Common myeloid progenitor, CD34-positive (primary cell): ENCODE measurements at regions not wholly inside any gene's neighbourhood (a gene's known extent, or its start where the extent isn't known, plus 50 kb on each side); places are given as distances from the start of the nearest gene placed in this dataset.

Experiments used
- CTCF ChIA-PET: fragments of 350-600 bp; sonication (Branson Sonifier 250); formaldehyde crosslinking; loops from one replicate; lab custom pipeline; 2021; ENCODE audit warnings: antibody characterized with exemption; lab: Charles Lee
- POLR2A ChIA-PET: fragments of 350-600 bp; sonication (Branson Sonifier 250); formaldehyde crosslinking; loops from one replicate; lab custom pipeline; 2021; ENCODE audit warnings: antibody characterized with exemption; lab: Charles Lee
- DNase-seq, 3 donors: peaks; one replicate each; pipeline versions ENCODE4 v3.0.0 to v3.0.0-alpha.2; 2013
- H3K27ac ChIP-seq, 2 experiments: 1 replicate in 1 of 2; 2 replicates in 1 of 2; pipeline ENCODE4 v1.7.0; 2013; ENCODE audit warnings: inconsistent platforms in 2 of 2, low read length in 2 of 2, mild to moderate bottlenecking in 2 of 2, low read depth in 1 of 2, moderate library complexity in 1 of 2; ENCODE audit not compliant: severe bottlenecking in 2 of 2, insufficient read depth in 1 of 2, poor library complexity in 1 of 2
- H3K27me3 ChIP-seq, 5 experiments: replicated peaks in 2 of 5; 1 replicate in 3 of 5; 2 replicates in 2 of 5; pipeline versions ENCODE4 v1.6.1 to v1.7.0; 2013; ENCODE audit warnings: low read length in 4 of 5, mild to moderate bottlenecking in 2 of 5, moderate library complexity in 2 of 5, inconsistent platforms in 1 of 5; ENCODE audit not compliant: insufficient read depth in 5 of 5, control insufficient read depth in 4 of 5
- H3K36me3 ChIP-seq, 4 experiments: 1 replicate in 2 of 4; 2 replicates in 2 of 4; pipeline versions ENCODE4 v1.6.1 to v1.7.0; 2013; ENCODE audit warnings: low read length in 3 of 4, control low read depth in 1 of 4, mild to moderate bottlenecking in 1 of 4; ENCODE audit not compliant: control insufficient read depth in 4 of 4, insufficient read depth in 4 of 4
- H3K4me1 ChIP-seq, 4 experiments: 1 replicate in 3 of 4; 2 replicates in 1 of 4; pipeline versions ENCODE4 v1.6.1 to v1.7.1; 2013; ENCODE audit warnings: low read length in 3 of 4, mild to moderate bottlenecking in 3 of 4, control low read depth in 1 of 4, inconsistent platforms in 1 of 4, moderate library complexity in 1 of 4; ENCODE audit not compliant: control insufficient read depth in 4 of 4, insufficient read depth in 4 of 4; ENCODE audit errors: control extremely low read depth in 1 of 4
- H3K4me3 ChIP-seq, 7 experiments: 1 replicate in 4 of 7; 2 replicates in 3 of 7; pipeline versions ENCODE4 v1.5.1 to v1.7.0; 2013; ENCODE audit warnings: mild to moderate bottlenecking in 7 of 7, low read length in 6 of 7, moderate library complexity in 6 of 7, inconsistent platforms in 2 of 7, low read depth in 2 of 7, control low read depth in 1 of 7; ENCODE audit not compliant: insufficient read depth in 4 of 7, control insufficient read depth in 1 of 7; ENCODE audit errors: extremely low read depth in 1 of 7
- H3K9me3 ChIP-seq, 5 experiments: 1 replicate in 4 of 5; 2 replicates in 1 of 5; pipeline versions ENCODE4 v1.6.1 to v1.7.1; 2013; ENCODE audit warnings: low read length in 4 of 5, mild to moderate bottlenecking in 2 of 5, inconsistent platforms in 1 of 5, low read depth in 1 of 5, moderate library complexity in 1 of 5; ENCODE audit not compliant: control insufficient read depth in 4 of 5, insufficient read depth in 2 of 5; ENCODE audit errors: control extremely low read depth in 1 of 5
- WGBS: methylation state at CpG from one replicate; pipeline ENCODE4 v1.1.5; 2013; ENCODE audit not compliant: insufficient coverage; 5-methylcytosine and 5-hydroxymethylcytosine counted together

- CTCF ChIA-PET = no interaction called here
- 59% methylated on average over 2 of the region's 2 CpGs for WGBS
Observed at GRCh38 chr3:147886879-147887278, 477.7 kb downstream of the ZIC1 start.

GRCh38 chr3:147887797-147888196 is 478.6 kb downstream of the ZIC1 start:
- peaks cover 0 to 7% (median 2%) of the 10 kb centered on the region in 5 experiments for H3K9me3 ChIP-seq
- no peaks in the 10 kb centered on the region for H3K4me1 ChIP-seq
- no peaks in the 10 kb centered on the region for H3K27me3 ChIP-seq
- H3K36me3 ChIP-seq = no peaks in the 10 kb centered on the region
- POLR2A ChIA-PET = no interaction called here
- CTCF ChIA-PET = no interaction called here
- DNase-seq = no peak
- 86% methylated on average over 1 of the region's 2 CpGs for WGBS
- H3K27ac ChIP-seq = no peak overlapping the region
- no peak overlapping the region for H3K4me3 ChIP-seq

More at GRCh38 chr3:147886879-147887278, 477.7 kb downstream of the ZIC1 start:
- H3K27me3 ChIP-seq = no peaks in the 10 kb centered on the region
- H3K27ac ChIP-seq = no peak overlapping the region
- H3K4me3 ChIP-seq = no peak overlapping the region
- POLR2A ChIA-PET = no interaction called here
- peaks cover 0 to 12% (median 6%) of the 10 kb centered on the region in 5 experiments for H3K9me3 ChIP-seq
- H3K4me1 ChIP-seq = no peaks in the 10 kb centered on the region
- H3K36me3 ChIP-seq = no peaks in the 10 kb centered on the region
- no peak for DNase-seq

DNA sequence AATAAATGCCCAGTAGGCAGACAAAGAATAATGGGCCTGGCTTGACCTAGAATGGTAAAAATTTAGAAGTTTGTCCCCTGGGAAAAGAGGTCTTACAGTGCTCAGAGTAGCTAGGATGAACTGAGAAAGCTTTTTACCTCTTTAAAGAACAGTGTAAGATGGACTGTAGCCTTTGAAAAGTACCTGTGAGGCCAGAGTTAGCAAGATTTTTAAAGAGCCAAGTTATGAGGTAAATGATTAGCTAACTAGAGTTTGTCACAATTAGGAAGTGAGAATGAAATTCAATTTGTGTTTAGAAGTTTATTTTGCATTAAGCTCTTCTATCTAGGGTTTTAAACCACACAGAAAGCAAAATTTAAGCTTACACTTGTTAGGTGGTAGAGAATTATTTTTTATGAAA is 480.9 kb downstream of the ZIC1 start:
- ChIA-PET CTCF (interaction anchor here (1.1 kb wide), 1 partner anchor 9 kb away, joined by 4 read pairs; no protein-coding TSS in a partner anchor), POLR2A (no interaction called here)
- no peak for DNase-seq
- Histone ChIP-seq H3K9me3 (no peaks in the 10 kb centered on the region), H3K27ac (no peak overlapping the region), H3K27me3 (no peaks in the 10 kb centered on the region), H3K4me3 (no peak overlapping the region), H3K36me3 (no peaks in the 10 kb centered on the region), H3K4me1 (no peaks in the 10 kb centered on the region)

- CTCF ChIA-PET = no interaction called here
- DNase-seq = no peak
- H3K9me3 ChIP-seq = no peaks in the 10 kb centered on the region
- H3K36me3 ChIP-seq = no peaks in the 10 kb centered on the region
- no peak overlapping the region for H3K27ac ChIP-seq
- no CpG with 5 or more reads among the region's 1 CpG for WGBS
- H3K4me1 ChIP-seq = no peaks in the 10 kb centered on the region
- no peak overlapping the region for H3K4me3 ChIP-seq
- H3K27me3 ChIP-seq = no peaks in the 10 kb centered on the region
- POLR2A ChIA-PET = no interaction called here
Observed at GRCh38 chr3:147895509-147895908, 486.3 kb downstream of the ZIC1 start.

DNA sequence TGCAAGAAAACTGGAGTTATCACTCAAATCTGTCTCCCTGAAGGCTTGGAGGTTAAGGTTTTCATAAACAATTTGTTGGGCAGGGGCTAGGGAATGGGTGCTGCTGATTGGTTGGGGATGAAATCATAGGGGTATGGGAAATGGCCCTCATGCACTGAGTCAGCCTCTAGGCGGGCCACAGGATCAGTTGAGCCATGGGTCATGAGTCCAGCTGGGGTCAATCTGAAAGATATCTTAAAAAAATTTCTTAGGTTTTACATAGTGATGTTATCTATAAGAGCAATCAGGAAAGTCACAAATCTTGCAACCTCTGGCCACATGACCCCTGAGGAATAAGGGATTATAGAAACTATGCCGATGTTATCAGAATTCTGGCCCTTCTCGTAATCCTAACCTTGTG is 491.7 kb downstream of the ZIC1 start:
- POLR2A ChIA-PET = no interaction called here
- Histone ChIP-seq H3K4me1 (no peaks in the 10 kb centered on the region), H3K4me3 (no peak overlapping the region), H3K36me3 (no peaks in the 10 kb centered on the region), H3K27me3 (no peaks in the 10 kb centered on the region), H3K9me3 (peaks cover 0 to 4% (median 0%) of the 10 kb centered on the region in 5 experiments), H3K27ac (no peak overlapping the region)
- DNase-seq = no peak
- CTCF ChIA-PET = no interaction called here
- WGBS = 100% methylated on average over 2 of the region's 3 CpGs

DNA sequence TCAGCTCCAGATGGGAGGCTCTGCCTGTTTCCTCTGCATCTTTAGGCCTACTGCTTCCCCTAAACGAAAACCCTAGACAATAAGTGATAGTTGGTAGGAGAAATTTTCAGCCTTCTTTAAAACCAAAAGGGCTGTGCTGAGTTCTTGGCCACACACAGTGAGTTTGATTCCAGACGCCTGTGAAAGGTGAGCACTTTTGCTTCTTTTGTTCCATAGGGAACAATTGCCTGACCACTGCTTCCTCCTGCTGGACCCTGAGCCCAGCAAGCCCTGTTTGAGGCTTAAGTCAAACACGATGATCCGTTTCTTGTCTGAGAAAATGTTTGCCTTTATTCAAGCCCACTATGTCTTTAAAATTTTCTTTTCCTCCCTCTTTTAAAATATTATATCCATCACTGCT is 493.9 kb downstream of the ZIC1 start:
- no peaks in the 10 kb centered on the region for H3K4me1 ChIP-seq
- H3K27me3 ChIP-seq = peaks cover 0 to 2% (median 0%) of the 10 kb centered on the region in 5 experiments
- H3K27ac ChIP-seq = no peak overlapping the region
- 58% methylated on average over 1 of the region's 4 CpGs for WGBS
- ChIA-PET POLR2A (no interaction called here), CTCF (no interaction called here)
- no peak for DNase-seq
- no peaks in the 10 kb centered on the region for H3K36me3 ChIP-seq
- no peak overlapping the region for H3K4me3 ChIP-seq
- H3K9me3 ChIP-seq = peaks cover 0 to 4% (median 0%) of the 10 kb centered on the region in 5 experiments

DNA sequence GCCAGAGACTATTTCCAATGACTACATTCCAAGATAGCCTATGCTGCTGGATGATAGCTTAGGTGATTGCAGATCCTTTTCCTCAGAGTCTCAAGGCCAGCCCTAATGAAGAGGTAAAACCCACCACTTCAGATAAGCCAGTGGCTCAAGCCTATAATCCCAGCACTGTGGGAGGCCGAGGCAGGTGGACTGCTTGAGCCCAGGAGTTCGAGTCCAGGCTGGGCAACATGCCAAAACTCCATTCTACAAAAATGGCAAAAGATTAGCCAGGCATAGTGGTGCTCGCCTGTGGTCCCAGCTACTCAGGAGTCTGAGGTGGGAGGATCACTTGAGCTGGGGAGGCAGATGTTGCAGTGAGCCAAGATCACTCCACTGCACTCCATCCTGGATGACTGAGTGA is 495.3 kb downstream of the ZIC1 start:
- ChIA-PET CTCF (no interaction called here), POLR2A (no interaction called here)
- Histone ChIP-seq H3K4me1 (no peaks in the 10 kb centered on the region), H3K9me3 (peaks cover 0 to 4% (median 0%) of the 10 kb centered on the region in 5 experiments), H3K27ac (no peak overlapping the region), H3K27me3 (peaks cover 0 to 2% (median 0%) of the 10 kb centered on the region in 5 experiments), H3K36me3 (no peaks in the 10 kb centered on the region), H3K4me3 (no peak overlapping the region)
- DNase-seq = no peak
- 79% methylated on average over 2 of the region's 3 CpGs for WGBS
